ENCODE measurements at regions not wholly inside any gene's neighbourhood (a gene's known extent, or its start where the extent isn't known, plus 50 kb on each side); places are given as distances from the start of the nearest gene placed in this dataset.

GRCh38 chr9:79145442-79145841 is 426.3 kb upstream of the TLE4 start:
- Histone ChIP-seq H3K27me3 (ENCODE audit: control insufficient read depth, insufficient read depth, low read length) (no peaks in the 10 kb centered on the region), H3K4me3 (ENCODE audit: low read depth, low read length) (no peak overlapping the region), H3K36me3 (ENCODE audit: control insufficient read depth, insufficient read depth, low read length) (no peaks in the 10 kb centered on the region)
- POLR2A ChIA-PET: no interaction called here
- DNase-seq (ENCODE audit: low read depth): no peak
- TF ChIP-seq CTCF (IDR thresholded peaks at IDR 0.05; ENCODE audit: insufficient read depth, low read depth, low read length): no peak
- CTCF ChIA-PET: interaction anchor here (0.6 kb wide), 1 partner anchor 13 kb away, joined by 3 read pairs; no protein-coding TSS in a partner anchor

GRCh38 chr9:79149585-79149984 is 422.2 kb upstream of the TLE4 start:
- ChIA-PET POLR2A (no interaction called here), CTCF (no interaction called here)
- Histone ChIP-seq H3K36me3 (ENCODE audit: control insufficient read depth, insufficient read depth, low read length) (no peaks in the 10 kb centered on the region), H3K4me3 (ENCODE audit: low read depth, low read length) (no peak overlapping the region), H3K27me3 (ENCODE audit: control insufficient read depth, insufficient read depth, low read length) (no peaks in the 10 kb centered on the region)
- no peak for TF ChIP-seq CTCF (IDR thresholded peaks at IDR 0.05; ENCODE audit: insufficient read depth, low read depth, low read length)
- no peak for DNase-seq (ENCODE audit: low read depth)

- ChIA-PET POLR2A (no interaction called here), CTCF (interaction anchor here (0.8 to 1.4 kb wide), 3 partner anchors 11 to 23 kb away, joined by 3 to 4 read pairs (median 3); no protein-coding TSS in a partner anchor)
- Histone ChIP-seq H3K36me3 (ENCODE audit: control insufficient read depth, insufficient read depth, low read length) (no peaks in the 10 kb centered on the region), H3K4me3 (ENCODE audit: low read depth, low read length) (no peak overlapping the region), H3K27me3 (ENCODE audit: control insufficient read depth, insufficient read depth, low read length) (no peaks in the 10 kb centered on the region)
- TF ChIP-seq CTCF (IDR thresholded peaks at IDR 0.05; ENCODE audit: insufficient read depth, low read depth, low read length): no peak
- no peak for DNase-seq (ENCODE audit: low read depth)
Measured at GRCh38 chr9:79151791-79152190, 420.0 kb upstream of the TLE4 start.

GRCh38 chr9:79152306-79152705 is 419.5 kb upstream of the TLE4 start:
- ChIA-PET CTCF (interaction anchor here (0.8 to 1.4 kb wide), 3 partner anchors 12 to 23 kb away, joined by 3 to 4 read pairs (median 3); no protein-coding TSS in a partner anchor), POLR2A (no interaction called here)
- TF ChIP-seq CTCF (IDR thresholded peaks at IDR 0.05; ENCODE audit: insufficient read depth, low read depth, low read length): no peak
- Histone ChIP-seq H3K36me3 (ENCODE audit: control insufficient read depth, insufficient read depth, low read length) (no peaks in the 10 kb centered on the region), H3K4me3 (ENCODE audit: low read depth, low read length) (no peak overlapping the region), H3K27me3 (ENCODE audit: control insufficient read depth, insufficient read depth, low read length) (no peaks in the 10 kb centered on the region)
- DNase-seq (ENCODE audit: low read depth): no peak

GRCh38 chr9:79154806-79155205 is 417.0 kb upstream of the TLE4 start:
- ChIA-PET POLR2A (no interaction called here), CTCF (no interaction called here)
- no peak for DNase-seq (ENCODE audit: low read depth)

More at GRCh38 chr9:79154806-79155205, 417.0 kb upstream of the TLE4 start:
- TF ChIP-seq CTCF (IDR thresholded peaks at IDR 0.05; ENCODE audit: insufficient read depth, low read depth, low read length): no peak
- Histone ChIP-seq H3K4me3 (ENCODE audit: low read depth, low read length) (no peak overlapping the region), H3K27me3 (ENCODE audit: control insufficient read depth, insufficient read depth, low read length) (no peaks in the 10 kb centered on the region), H3K36me3 (ENCODE audit: control insufficient read depth, insufficient read depth, low read length) (no peaks in the 10 kb centered on the region)

Data from BJ (cell line).